Adrenal gland (tissue), 5 donors: ENCODE measurements at regions not wholly inside any gene's neighbourhood (a gene's known extent, or its start where the extent isn't known, plus 50 kb on each side); places are given as distances from the start of the nearest gene placed in this dataset.

Experiments
- CTCF ChIP-seq, 6 experiments: fragments of 450-650 bp in 4 of 6; fragments of 200-600 bp in 2 of 6; sonication (generic) in 1 of 6; IDR thresholded peaks; 1 replicate in 5 of 6; 2 replicates in 1 of 6; pipeline versions ENCODE4 v1.5.1 to v1.8.0; 2016 to 2021; ENCODE audit warnings: antibody characterized with exemption in 6 of 6, mild to moderate bottlenecking in 2 of 6, moderate library complexity in 1 of 6
- POLR2A ChIP-seq, 2 donors: fragments of 450-650 bp; IDR thresholded peaks; one replicate each; pipeline ENCODE4 v1.6.1; 2017; ENCODE audit warnings: antibody characterized with exemption in 2 of 2, mild to moderate bottlenecking in 2 of 2, moderate library complexity in 1 of 2
- donor health status: DM: no; HTN: no; CAD: no.

DNA sequence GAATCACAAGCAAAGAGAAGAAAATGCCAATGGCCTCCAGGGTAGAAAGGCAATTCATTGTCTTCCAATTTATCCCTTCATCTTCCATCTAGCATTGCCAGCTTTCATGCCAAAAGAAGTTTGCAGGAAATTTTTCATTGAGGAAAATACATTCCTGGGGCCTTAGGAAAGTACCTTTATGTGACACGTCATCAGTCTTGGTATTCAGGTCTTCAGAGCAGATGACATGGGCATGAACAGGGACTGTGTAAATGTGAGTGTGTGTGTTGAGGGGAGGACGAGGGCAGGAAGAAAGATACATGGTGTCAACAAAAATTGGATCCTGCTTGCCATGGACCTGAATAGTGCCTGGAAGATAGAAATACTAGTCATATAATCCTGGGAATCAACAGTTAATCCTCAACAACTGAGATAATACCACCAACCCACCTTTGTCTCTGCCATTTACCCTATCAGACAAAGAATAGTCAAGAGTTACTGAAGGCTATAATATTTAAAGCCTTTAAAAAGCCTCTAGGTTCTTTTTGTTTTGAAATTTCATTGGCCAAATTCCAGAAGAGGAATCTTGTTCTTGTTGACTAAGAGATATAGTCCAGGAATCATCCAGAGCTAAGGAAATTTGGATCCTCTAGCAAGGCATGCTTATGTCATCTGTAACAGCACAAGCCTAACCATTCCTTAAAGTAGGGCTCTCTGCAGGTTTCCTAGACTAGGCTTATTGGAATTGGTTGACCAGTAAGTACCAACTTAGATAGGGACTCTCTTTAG is 405.8 kb upstream of the SASH1 start:
- no peak for TF ChIP-seq CTCF (IDR thresholded peaks at IDR 0.05)
- TF ChIP-seq POLR2A (IDR thresholded peaks at IDR 0.05) = no peak
